Hepatocyte (in vitro differentiated cells): ENCODE measurements at regions not wholly inside any gene's neighbourhood (a gene's known extent, or its start where the extent isn't known, plus 50 kb on each side); places are given as distances from the start of the nearest gene placed in this dataset.

ENCODE experiments used
- DNase-seq: peaks from one replicate; pipeline ENCODE4 v3.0.0-alpha.2; 2016; ENCODE audit warnings: low spot score
- H2AFZ ChIP-seq: fragments of 200-600 bp; sonication (generic); 2 replicates; pipeline ENCODE4 v1.6.0; 2016; ENCODE audit warnings: antibody characterized with exemption, mild to moderate bottlenecking
- H3K27ac ChIP-seq: fragments of 200-600 bp; sonication (generic); 2 replicates; pipeline ENCODE4 v1.5.1; 2016; ENCODE audit warnings: mild to moderate bottlenecking
- H3K27me3 ChIP-seq: fragments of 200-600 bp; sonication (generic); 2 replicates; pipeline ENCODE4 v1.6.1; 2016
- H3K36me3 ChIP-seq: fragments of 200-600 bp; sonication (generic); replicated peaks from 2 replicates; pipeline ENCODE4 v1.5.1; 2016; ENCODE audit warnings: low read depth; ENCODE audit not compliant: insufficient read depth
- H3K4me1 ChIP-seq: fragments of 200-600 bp; sonication (generic); 2 replicates; pipeline ENCODE4 v1.5.1; 2016; ENCODE audit warnings: mild to moderate bottlenecking, moderate library complexity; ENCODE audit not compliant: insufficient read depth
- H3K4me2 ChIP-seq: fragments of 200-600 bp; sonication (generic); 2 replicates; pipeline ENCODE4 v1.6.0; 2016
- H3K4me3 ChIP-seq: fragments of 200-600 bp; sonication (generic); 2 replicates; pipeline ENCODE4 v1.5.1; 2016; ENCODE audit warnings: mild to moderate bottlenecking
- H3K79me2 ChIP-seq: fragments of 200-600 bp; sonication (generic); 2 replicates; pipeline ENCODE4 v1.6.0; 2017; ENCODE audit warnings: mild to moderate bottlenecking
- H3K9me2 ChIP-seq: fragments of 200-600 bp; sonication (generic); replicated peaks from 2 replicates; pipeline ENCODE4 v1.6.0; 2017; ENCODE audit warnings: mild to moderate bottlenecking; ENCODE audit not compliant: insufficient read depth
- H3K9me3 ChIP-seq: fragments of 200-600 bp; sonication (generic); 2 replicates; pipeline ENCODE4 v1.5.1; 2016; ENCODE audit warnings: low read depth, mild to moderate bottlenecking
- H4K20me1 ChIP-seq: fragments of 200-600 bp; sonication (generic); 2 replicates; pipeline ENCODE4 v1.6.0; 2016; ENCODE audit warnings: mild to moderate bottlenecking; ENCODE audit not compliant: insufficient read depth, poor library complexity, severe bottlenecking
- EZH2 ChIP-seq: fragments of 200-600 bp; sonication (generic); IDR thresholded peaks from 2 replicates; pipeline ENCODE4 v1.6.1; 2016; ENCODE audit warnings: antibody characterized with exemption, mild to moderate bottlenecking, borderline replicate concordance
- EZH2phosphoT487 ChIP-seq: fragments of 200-600 bp; sonication (generic); IDR thresholded peaks from one replicate; pipeline ENCODE4 v1.6.1; 2018; ENCODE audit warnings: antibody characterized with exemption, mild to moderate bottlenecking, low read depth, moderate library complexity; ENCODE audit not compliant: unreplicated experiment, severe bottlenecking
- WGBS: methylation state at CpG from one replicate; pipeline ENCODE4 v1.1.6; 2016; ENCODE audit warnings: low lambda C conversion rate; ENCODE audit errors: missing lambda C conversion rate; 5-methylcytosine and 5-hydroxymethylcytosine counted together
- TF ChIP-seq, protein P1 (sequence below): fragments of 200-600 bp; sonication (generic); IDR thresholded peaks from 2 replicates; pipeline ENCODE4 v1.5.1; 2016; ENCODE audit warnings: antibody characterized with exemption, mild to moderate bottlenecking; ENCODE audit not compliant: poor library complexity

DNA sequence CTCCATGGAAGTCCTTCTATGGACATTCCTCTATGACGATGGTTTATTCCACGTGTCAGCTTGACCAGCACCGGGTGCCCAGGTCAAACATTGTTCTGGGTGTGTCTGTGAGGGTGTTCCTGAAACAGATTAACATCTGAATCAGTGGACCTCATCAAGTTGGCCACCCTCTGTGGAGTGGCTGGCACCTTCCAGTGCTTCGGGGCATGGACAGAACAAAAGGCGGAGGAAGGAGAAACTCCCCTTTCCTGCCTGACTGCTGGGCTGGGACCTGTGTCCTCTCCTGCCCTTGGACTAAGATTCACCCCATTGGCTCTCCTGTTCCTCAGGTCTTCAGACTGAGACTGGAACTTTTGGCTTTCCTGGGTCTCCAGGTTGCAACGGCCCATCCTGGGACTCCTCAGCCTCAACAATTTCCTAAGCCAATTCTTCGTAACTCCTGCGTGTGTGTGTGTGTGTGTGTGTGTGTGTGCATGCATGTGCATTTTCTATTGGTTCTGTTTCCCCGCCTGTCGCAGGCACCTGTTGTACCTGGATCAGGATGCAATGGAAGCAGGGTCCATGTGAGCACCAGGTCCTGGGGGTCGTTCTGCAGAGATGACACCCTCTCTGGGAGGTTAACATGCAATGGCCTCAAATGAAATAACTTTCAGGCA lies 357.2 kb upstream of the SALL3 start:
- Histone ChIP-seq H3K4me3 (no peak overlapping the region), H3K36me3 (no peaks in the 10 kb centered on the region), H3K9me3 (no peaks in the 10 kb centered on the region), H3K4me1 (no peaks in the 10 kb centered on the region), H4K20me1 (no peaks in the 10 kb centered on the region), H3K27me3 (no peaks in the 10 kb centered on the region), H2AFZ (no peak overlapping the region), H3K79me2 (no peaks in the 10 kb centered on the region), H3K27ac (no peak overlapping the region), H3K4me2 (no peak overlapping the region), H3K9me2 (no peaks in the 10 kb centered on the region)
- no peak for DNase-seq
- TF ChIP-seq EZH2 (no peak), EZH2phosphoT487 (no peak)
- TF ChIP-seq, protein P1, sequence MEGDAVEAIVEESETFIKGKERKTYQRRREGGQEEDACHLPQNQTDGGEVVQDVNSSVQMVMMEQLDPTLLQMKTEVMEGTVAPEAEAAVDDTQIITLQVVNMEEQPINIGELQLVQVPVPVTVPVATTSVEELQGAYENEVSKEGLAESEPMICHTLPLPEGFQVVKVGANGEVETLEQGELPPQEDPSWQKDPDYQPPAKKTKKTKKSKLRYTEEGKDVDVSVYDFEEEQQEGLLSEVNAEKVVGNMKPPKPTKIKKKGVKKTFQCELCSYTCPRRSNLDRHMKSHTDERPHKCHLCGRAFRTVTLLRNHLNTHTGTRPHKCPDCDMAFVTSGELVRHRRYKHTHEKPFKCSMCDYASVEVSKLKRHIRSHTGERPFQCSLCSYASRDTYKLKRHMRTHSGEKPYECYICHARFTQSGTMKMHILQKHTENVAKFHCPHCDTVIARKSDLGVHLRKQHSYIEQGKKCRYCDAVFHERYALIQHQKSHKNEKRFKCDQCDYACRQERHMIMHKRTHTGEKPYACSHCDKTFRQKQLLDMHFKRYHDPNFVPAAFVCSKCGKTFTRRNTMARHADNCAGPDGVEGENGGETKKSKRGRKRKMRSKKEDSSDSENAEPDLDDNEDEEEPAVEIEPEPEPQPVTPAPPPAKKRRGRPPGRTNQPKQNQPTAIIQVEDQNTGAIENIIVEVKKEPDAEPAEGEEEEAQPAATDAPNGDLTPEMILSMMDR: no peak
- WGBS: 79% methylated on average over 11 of the region's 11 CpGs

DNA sequence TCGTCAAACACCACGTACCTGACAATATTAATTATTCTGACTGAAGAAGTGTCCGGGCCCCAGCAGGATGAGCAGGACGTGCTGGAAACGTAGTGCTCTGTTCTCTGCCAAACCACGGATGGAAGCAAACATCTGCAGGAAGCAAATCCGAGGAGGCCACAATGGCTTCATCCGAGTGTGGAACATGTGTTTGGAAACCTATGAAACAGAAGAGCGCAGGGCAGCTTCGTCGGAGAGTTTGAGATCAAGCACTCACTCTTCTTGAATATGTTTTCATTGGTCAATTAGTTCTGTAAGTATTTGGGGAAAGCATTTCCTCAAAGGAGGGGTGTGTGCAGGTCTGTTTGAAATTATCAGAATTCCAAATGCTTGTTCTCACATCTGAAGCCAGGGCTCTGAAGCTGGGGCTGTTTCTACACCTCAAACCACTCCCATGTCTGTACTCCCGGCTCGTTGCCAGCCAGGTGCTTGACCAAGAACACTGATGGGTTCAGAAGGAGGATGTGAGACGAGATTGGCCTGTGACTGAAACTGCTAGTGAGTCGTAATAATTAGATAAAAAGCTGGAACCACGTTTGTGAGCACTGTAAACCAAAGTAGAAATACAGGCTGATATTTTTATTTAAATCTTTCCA lies 356.6 kb upstream of the SALL3 start:
- WGBS: 83% methylated on average over 16 of the region's 16 CpGs
- H3K27ac ChIP-seq: no peak overlapping the region
- H3K4me2 ChIP-seq: no peak overlapping the region

DNA sequence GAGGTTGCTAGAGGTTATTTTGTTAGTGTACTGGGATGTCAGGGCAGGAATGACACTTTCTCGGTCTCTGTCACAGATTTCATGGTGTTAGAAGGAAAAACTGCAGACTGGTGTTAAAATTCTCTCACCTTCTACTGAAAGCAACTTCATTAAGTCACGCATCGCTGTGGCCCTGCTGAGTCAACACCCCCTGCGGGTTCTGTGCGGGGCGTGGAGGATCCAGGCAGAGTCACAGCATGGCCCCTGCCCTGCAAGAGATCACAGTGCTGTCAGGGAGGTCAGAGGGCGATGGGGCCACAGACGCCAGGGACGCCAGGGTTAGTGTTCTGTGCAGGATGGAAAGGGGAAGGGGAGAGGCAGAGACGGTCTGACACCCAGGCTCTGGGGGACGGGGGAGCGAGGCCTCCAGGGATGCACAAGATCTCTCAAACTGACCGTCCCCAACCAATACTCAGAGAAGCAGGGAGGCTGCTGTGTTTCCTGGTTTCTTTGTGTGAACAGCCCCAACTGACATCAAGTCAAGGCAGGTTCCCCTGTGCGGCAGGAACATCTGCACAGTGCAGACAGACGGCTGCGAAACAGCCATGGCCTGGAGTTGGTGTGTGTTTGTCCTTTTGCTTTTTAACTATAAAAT lies 354.9 kb upstream of the SALL3 start:
- no peaks in the 10 kb centered on the region for H3K79me2 ChIP-seq
- H3K4me2 ChIP-seq: no peak overlapping the region
- no peaks in the 10 kb centered on the region for H3K9me3 ChIP-seq
- H3K9me2 ChIP-seq: no peaks in the 10 kb centered on the region
- H3K27me3 ChIP-seq: no peaks in the 10 kb centered on the region
- no peak overlapping the region for H3K27ac ChIP-seq
- no peaks in the 10 kb centered on the region for H3K4me1 ChIP-seq
- DNase-seq: no peak
- no peak for TF ChIP-seq EZH2phosphoT487
- TF ChIP-seq, protein P1: no peak
- TF ChIP-seq EZH2: no peak
- H3K4me3 ChIP-seq: no peak overlapping the region
- WGBS: 54% methylated on average over 16 of the region's 16 CpGs
- H3K36me3 ChIP-seq: no peaks in the 10 kb centered on the region
- H4K20me1 ChIP-seq: no peaks in the 10 kb centered on the region
- H2AFZ ChIP-seq: no peak overlapping the region

More for the DNA sequence above, 356.6 kb upstream of the SALL3 start:
- no peak for TF ChIP-seq EZH2phosphoT487
- TF ChIP-seq, protein P1: no peak
- no peak for TF ChIP-seq EZH2
- Histone ChIP-seq H3K4me3 (no peak overlapping the region), H3K9me2 (no peaks in the 10 kb centered on the region), H2AFZ (no peak overlapping the region), H3K9me3 (no peaks in the 10 kb centered on the region), H4K20me1 (no peaks in the 10 kb centered on the region), H3K79me2 (no peaks in the 10 kb centered on the region), H3K36me3 (no peaks in the 10 kb centered on the region), H3K4me1 (no peaks in the 10 kb centered on the region), H3K27me3 (no peaks in the 10 kb centered on the region)
- no peak for DNase-seq
